Coronary artery (tissue), 2 donors: ENCODE measurements at regions not wholly inside any gene's neighbourhood (a gene's known extent, or its start where the extent isn't known, plus 50 kb on each side); places are given as distances from the start of the nearest gene placed in this dataset.

Experiments
- DNase-seq: peaks from one replicate; pipeline ENCODE4 v3.0.0-alpha.2; 2017; ENCODE audit warnings: low spot score
- H3K27ac ChIP-seq, 2 donors: fragments of 200-600 bp; sonication (generic); one replicate each; pipeline ENCODE4 v1.5.1; 2016 to 2019
- H3K4me3 ChIP-seq: fragments of 200-600 bp; sonication (generic); 2 replicates; pipeline ENCODE4 v1.5.1; 2016; ENCODE audit warnings: mild to moderate bottlenecking, moderate library complexity
- TF ChIP-seq, protein P1 (sequence below): fragments of 200-600 bp; sonication (generic); IDR thresholded peaks from one replicate; pipeline ENCODE4 v1.5.1; 2019; ENCODE audit warnings: antibody characterized with exemption

DNA sequence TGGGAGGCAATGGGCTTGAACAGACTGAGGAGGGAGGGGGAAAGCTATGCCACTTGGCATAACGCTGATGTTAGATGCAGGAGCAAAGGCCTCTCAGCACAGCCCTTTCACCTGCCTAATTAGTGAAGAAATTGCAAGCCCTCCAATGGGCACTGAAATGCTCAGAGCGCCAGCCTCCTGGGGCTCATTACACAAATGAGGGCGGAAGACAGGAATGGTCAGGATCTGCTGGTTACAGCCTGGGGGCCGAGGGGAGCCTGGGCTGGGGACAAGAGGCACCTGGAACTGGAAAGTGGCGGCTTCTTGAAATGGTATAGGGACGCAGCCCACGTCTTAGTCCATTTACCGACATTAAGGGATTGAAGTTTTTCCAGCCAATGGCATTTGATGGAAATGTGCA lies 50.2 kb upstream of the PLET1 start:
- TF ChIP-seq, protein P1, sequence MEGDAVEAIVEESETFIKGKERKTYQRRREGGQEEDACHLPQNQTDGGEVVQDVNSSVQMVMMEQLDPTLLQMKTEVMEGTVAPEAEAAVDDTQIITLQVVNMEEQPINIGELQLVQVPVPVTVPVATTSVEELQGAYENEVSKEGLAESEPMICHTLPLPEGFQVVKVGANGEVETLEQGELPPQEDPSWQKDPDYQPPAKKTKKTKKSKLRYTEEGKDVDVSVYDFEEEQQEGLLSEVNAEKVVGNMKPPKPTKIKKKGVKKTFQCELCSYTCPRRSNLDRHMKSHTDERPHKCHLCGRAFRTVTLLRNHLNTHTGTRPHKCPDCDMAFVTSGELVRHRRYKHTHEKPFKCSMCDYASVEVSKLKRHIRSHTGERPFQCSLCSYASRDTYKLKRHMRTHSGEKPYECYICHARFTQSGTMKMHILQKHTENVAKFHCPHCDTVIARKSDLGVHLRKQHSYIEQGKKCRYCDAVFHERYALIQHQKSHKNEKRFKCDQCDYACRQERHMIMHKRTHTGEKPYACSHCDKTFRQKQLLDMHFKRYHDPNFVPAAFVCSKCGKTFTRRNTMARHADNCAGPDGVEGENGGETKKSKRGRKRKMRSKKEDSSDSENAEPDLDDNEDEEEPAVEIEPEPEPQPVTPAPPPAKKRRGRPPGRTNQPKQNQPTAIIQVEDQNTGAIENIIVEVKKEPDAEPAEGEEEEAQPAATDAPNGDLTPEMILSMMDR = no peak
- no peak for DNase-seq
- no peak overlapping the region for H3K27ac ChIP-seq
- no peak overlapping the region for H3K4me3 ChIP-seq

DNA sequence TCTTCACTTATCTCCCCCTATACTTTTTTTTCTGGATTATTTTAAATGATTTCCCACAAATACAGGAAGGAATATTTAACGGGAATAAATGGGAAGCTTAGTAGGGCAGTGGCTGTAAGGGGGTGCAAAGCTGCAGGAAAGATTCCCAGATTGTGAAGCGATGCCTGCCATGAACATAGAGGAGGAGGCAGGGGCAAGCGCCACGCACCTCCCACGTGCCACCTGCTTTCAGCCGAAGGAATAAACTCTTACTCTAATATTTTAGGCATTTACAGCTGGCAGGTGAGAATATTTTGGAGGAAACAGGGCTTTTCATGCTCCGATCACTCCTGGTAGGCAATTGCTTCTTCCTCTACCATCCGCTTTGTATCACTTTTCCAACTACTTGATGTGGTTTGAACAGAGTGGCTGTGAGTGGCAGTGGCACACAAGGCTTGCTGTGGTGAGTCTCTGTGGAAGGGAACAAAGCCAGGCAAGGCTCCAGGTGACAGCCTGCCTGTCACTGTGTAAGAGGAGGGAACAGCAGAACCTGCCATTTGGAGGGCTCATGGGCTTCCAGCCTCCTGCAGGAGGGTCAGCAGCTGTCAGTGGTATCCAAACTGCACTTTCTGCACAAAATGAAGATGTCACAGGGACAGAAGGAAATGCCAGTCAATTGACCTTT lies 54.5 kb upstream of the PLET1 start:
- H3K4me3 ChIP-seq = no peak overlapping the region
- TF ChIP-seq, protein P1 = no peak
- peak overlapping the region; percentile 38 to 68 for H3K27ac ChIP-seq
- no peak for DNase-seq

DNA sequence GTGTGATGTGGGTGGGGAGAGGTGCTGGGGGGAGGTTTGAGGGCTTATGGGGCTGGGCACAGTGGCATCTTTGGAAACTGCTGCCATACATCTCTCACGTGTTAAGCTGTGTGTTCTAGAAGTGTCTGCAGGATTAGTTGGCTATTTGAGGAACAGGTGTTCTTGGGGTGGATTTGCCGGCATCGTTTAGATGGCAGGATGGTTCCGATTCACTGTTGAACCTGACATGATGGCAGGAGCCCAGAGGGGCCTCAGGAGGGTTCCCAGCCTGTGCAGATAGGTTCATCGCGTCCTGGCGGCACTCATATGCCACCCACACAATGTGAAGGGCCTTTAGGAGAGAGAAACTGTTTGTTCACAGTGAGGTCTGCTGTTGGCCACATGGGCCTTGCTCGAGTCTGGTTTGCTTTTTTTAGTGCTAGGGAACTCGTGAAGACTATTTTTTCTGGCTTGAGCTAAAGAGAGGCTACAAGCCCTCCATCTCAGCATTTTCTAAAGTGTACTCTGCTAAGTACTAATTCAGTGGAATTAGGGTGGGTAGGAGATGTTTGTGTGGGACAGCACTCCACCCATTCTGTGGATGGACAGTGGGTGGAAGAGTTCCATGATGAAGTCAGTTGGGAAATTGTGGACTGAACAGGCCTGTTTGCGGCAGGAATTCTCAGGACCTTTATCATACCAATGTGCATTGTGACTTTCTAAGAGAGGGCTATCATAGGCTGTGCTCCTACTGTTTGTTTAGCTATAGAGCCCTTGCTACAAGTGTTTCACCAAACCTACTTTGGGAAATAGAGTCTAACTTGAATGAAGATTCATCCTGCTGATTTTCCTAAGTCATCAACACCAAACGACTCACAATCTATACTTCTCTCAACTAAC lies 55.4 kb upstream of the PLET1 start:
- no peak overlapping the region for H3K4me3 ChIP-seq
- no peak for DNase-seq
- TF ChIP-seq, protein P1 = no peak
- H3K27ac ChIP-seq = peak overlapping the region; percentile 38 to 68

DNA sequence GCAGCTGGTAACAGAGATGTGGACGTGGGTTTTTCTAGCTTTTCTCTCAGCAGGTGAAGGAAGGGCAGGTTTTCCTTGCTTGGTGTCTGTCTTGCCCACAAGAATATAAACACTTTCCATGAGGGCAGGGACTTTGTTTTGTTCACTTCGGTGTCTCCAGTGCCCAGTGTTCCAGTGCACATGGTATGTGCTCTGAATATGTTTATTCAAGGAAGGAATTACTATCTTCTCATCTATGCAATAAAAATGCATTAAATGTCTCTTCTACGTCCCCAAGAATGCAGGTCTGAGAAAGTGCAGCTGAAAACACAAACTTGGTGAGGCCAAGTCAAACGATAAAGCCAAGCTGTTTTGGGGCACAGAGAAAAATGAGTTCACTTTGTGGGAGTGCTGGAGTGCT lies 56.3 kb upstream of the PLET1 start:
- Histone ChIP-seq H3K4me3 (no peak overlapping the region), H3K27ac (peak overlapping the region in 1 of 2 donors; percentile 17)
- no peak for DNase-seq
- TF ChIP-seq, protein P1 = no peak

DNA sequence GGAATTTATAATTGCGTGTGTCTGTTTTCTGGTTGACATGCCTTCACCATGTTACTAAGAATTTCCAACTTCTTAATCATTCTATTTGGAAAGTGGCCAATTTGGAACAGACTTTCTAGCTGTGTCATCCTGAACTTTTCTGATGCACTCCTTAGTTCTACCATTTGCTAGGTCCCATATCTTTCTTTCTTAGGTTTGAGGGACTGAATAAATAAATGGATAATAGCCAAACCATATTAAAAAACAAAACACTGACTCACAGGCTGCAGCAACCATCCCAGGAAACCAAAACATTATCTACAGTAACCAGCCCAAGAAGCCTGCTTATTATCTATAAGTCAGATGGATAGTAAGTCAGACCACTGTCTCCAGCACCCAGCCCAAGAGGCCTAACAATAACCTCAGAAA lies 57.5 kb upstream of the PLET1 start:
- peak overlapping the region; percentile 2 to 57 for H3K27ac ChIP-seq
- DNase-seq = no peak
- no peak overlapping the region for H3K4me3 ChIP-seq
- TF ChIP-seq, protein P1 = no peak

DNA sequence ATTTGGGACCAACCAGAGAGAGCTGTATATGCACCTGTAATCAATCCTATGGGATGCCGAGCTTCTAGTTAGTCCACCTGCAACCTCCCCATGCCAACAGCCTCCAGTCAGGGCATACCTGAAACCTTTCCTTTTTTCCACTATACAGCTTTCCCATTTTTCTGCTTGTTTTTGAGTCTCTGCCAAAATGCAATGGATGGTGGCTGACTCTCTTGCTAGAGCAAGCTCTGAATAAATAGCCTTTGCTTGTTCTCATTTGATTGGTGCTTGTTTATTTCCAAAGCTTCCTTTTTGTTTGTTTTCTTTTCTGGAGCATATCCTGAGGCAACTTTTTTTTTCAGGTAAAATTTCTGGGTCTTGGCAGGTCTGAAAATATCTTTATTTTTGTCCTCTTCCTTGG lies 58.0 kb upstream of the PLET1 start:
- no peak for DNase-seq
- H3K27ac ChIP-seq = peak overlapping the region; percentile 2 to 57
- TF ChIP-seq, protein P1 = no peak

More for the DNA sequence above, 58.0 kb upstream of the PLET1 start:
- no peak overlapping the region for H3K4me3 ChIP-seq
